SK-N-SH (cell line): ENCODE measurements at regions not wholly inside any gene's neighbourhood (a gene's known extent, or its start where the extent isn't known, plus 50 kb on each side); places are given as distances from the start of the nearest gene placed in this dataset.

Experiments used
- EP300 ChIP-seq, 2 experiments: IDR thresholded peaks; 2 replicates each; pipeline versions ENCODE4 v1.4.0 to v1.6.1; 2012; ENCODE audit warnings: borderline replicate concordance in 1 of 2, low read depth in 1 of 2, low read length in 1 of 2
- TAF1 ChIP-seq: IDR thresholded peaks from 2 replicates; pipeline ENCODE4 v1.6.1; 2012; ENCODE audit warnings: low read depth, mild to moderate bottlenecking, low read length, moderate library complexity, borderline replicate concordance
- TF ChIP-seq, protein P1 (sequence below): fragments of 200-600 bp; sonication (generic); IDR thresholded peaks from 2 replicates; pipeline ENCODE4 v1.6.1; 2017; ENCODE audit warnings: antibody characterized with exemption, mild to moderate bottlenecking, moderate library complexity

DNA sequence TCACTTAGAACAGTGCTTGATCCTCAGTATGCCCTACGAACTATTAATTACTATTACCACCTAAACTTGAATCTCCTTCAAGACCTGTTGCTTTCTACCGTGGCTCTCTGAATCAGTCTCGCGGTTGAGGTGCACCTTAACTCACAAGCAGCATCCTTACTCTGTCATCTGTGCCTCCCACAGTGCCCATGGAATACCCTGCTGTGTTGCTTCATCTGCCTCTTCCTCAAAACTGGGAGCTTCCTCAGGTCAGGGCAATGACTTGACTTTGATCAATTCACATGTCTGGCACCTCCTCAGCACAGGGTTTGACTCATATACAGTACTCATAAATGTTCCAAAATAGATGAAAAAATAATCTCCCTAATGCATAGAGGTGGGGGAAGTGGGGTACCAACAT is 305.9 kb downstream of the NUAK1 start:
- TF ChIP-seq, protein P1, sequence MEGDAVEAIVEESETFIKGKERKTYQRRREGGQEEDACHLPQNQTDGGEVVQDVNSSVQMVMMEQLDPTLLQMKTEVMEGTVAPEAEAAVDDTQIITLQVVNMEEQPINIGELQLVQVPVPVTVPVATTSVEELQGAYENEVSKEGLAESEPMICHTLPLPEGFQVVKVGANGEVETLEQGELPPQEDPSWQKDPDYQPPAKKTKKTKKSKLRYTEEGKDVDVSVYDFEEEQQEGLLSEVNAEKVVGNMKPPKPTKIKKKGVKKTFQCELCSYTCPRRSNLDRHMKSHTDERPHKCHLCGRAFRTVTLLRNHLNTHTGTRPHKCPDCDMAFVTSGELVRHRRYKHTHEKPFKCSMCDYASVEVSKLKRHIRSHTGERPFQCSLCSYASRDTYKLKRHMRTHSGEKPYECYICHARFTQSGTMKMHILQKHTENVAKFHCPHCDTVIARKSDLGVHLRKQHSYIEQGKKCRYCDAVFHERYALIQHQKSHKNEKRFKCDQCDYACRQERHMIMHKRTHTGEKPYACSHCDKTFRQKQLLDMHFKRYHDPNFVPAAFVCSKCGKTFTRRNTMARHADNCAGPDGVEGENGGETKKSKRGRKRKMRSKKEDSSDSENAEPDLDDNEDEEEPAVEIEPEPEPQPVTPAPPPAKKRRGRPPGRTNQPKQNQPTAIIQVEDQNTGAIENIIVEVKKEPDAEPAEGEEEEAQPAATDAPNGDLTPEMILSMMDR, result no peak
- TF ChIP-seq EP300 (IDR thresholded peaks at IDR 0.05; ENCODE audit: borderline replicate concordance in 1 of 2, low read depth in 1 of 2, low read length in 1 of 2) (no peak), TAF1 (no peak)
